HG02970 (cell line): ENCODE measurements at regions not wholly inside any gene's neighbourhood (a gene's known extent, or its start where the extent isn't known, plus 50 kb on each side); places are given as distances from the start of the nearest gene placed in this dataset.

Experiments
- ATAC-seq: cut with Tn5 transposase; IDR thresholded peaks from one replicate; pipeline ENCODE4 v1.9.1; 2021; ENCODE audit warnings: mild to moderate bottlenecking, moderate library complexity, moderate number of reproducible peaks; ENCODE audit not compliant: unreplicated experiment, low FRiP score

GRCh38 chr2:151091583-151091982 lies 170.1 kb downstream of the RBM43 start:
- no peak for ATAC-seq

- ATAC-seq, result no peak
These were observed 174.3 kb downstream of the RBM43 start for GRCh38 chr2:151087377-151087776.

GRCh38 chr2:151085181-151085611 lies 176.5 kb downstream of the RBM43 start:
- no peak for ATAC-seq

GRCh38 chr2:151083856-151084795 lies 177.5 kb downstream of the RBM43 start:
- ATAC-seq, result no peak

- ATAC-seq, result no peak
These were observed 182.8 kb downstream of the RBM43 start for GRCh38 chr2:151078889-151079288.

- no peak for ATAC-seq
These were observed 189.8 kb downstream of the RBM43 start for GRCh38 chr2:151071906-151072305.

- ATAC-seq, result no peak
These were observed 190.3 kb downstream of the RBM43 start for GRCh38 chr2:151071382-151071781.

- ATAC-seq, result no peak
These were observed 191.4 kb downstream of the RBM43 start for GRCh38 chr2:151070253-151070652.

GRCh38 chr2:151067658-151068369 lies 193.8 kb downstream of the RBM43 start:
- ATAC-seq, result no peak

GRCh38 chr2:151063271-151063670 lies 198.4 kb downstream of the RBM43 start:
- ATAC-seq, result no peak

GRCh38 chr2:151060287-151060686 lies 201.4 kb downstream of the RBM43 start:
- ATAC-seq, result no peak

- no peak for ATAC-seq
These were observed 204.8 kb downstream of the RBM43 start for GRCh38 chr2:151056870-151057269.

- ATAC-seq, result no peak
These were observed 208.0 kb downstream of the RBM43 start for GRCh38 chr2:151053661-151053990.

GRCh38 chr2:151052850-151053660 lies 208.6 kb downstream of the RBM43 start:
- no peak for ATAC-seq

- ATAC-seq, result peak; percentile 82
These were observed 210.0 kb downstream of the RBM43 start for GRCh38 chr2:151051574-151052220.

- no peak for ATAC-seq
These were observed 211.9 kb downstream of the RBM43 start for GRCh38 chr2:151049746-151050145.

GRCh38 chr2:151048331-151049054 lies 213.2 kb downstream of the RBM43 start:
- ATAC-seq, result no peak

- no peak for ATAC-seq
These were observed 218.2 kb downstream of the RBM43 start for GRCh38 chr2:151043484-151043883.

- ATAC-seq, result no peak
These were observed 218.7 kb downstream of the RBM43 start for GRCh38 chr2:151042964-151043363.

- no peak for ATAC-seq
These were observed 221.6 kb downstream of the RBM43 start for GRCh38 chr2:151040039-151040438.
